HepG2 (cell line): ENCODE measurements at regions not wholly inside any gene's neighbourhood (a gene's known extent, or its start where the extent isn't known, plus 50 kb on each side); places are given as distances from the start of the nearest gene placed in this dataset.

Experiments
- ATAC-seq: fragments of 200-7000 bp; cut with Tn5 transposase; 3 replicates; pipeline ENCODE4 v1.9.1; 2020; ENCODE audit warnings: mild to moderate bottlenecking, moderate library complexity
- BruUV-seq: library from RNA; stranded (reverse); fragments of 400-500 nt; replicated peaks from 2 replicates; lab custom pipeline; 2021; lab: Mats Ljungman, UMichigan
- CTCF ChIA-PET: fragments of 300-600 bp; formaldehyde crosslinking; extraction: SDS; loops from one replicate; lab custom pipeline; 2021; ENCODE audit warnings: low total read pairs, inconsistent platforms, low intra/inter-chr PET ratio; lab: Yijun Ruan, JAX
- POLR2A ChIA-PET: fragments of 350-600 bp; sonication (Branson Sonifier 250); formaldehyde crosslinking; loops from one replicate; lab custom pipeline; 2020; ENCODE audit warnings: antibody characterized with exemption, inconsistent platforms; lab: Yijun Ruan, JAX
- DNase-seq: peaks from one replicate; pipeline ENCODE4 v3.0.0-alpha.2; 2015; ENCODE audit warnings: low spot score
- FAIRE-seq: peaks from 3 replicates; lab custom pipeline; 2011; peaks lifted over from hg19 to GRCh38; lab: Jason Lieb, UNC
- H2AFZ ChIP-seq: one replicate; pipeline ENCODE4 v1.6.1; 2011; ENCODE audit warnings: low read length, inconsistent platforms
- H3K27ac ChIP-seq: fragments of 300-600 bp; 3 replicates; pipeline ENCODE4 v1.8.0; 2011; ENCODE audit warnings: mixed run types, mild to moderate bottlenecking, mixed read lengths, low read length, inconsistent platforms; ENCODE audit not compliant: insufficient read depth; ENCODE audit errors: extremely low read length
- H3K27me3 ChIP-seq, 2 experiments: fragments of 200-600 bp in 1 of 2; 2 replicates in 1 of 2; 3 replicates in 1 of 2; pipeline versions ENCODE4 v1.6.0 to v1.8.0; 2011; ENCODE audit warnings: low read length in 2 of 2, mild to moderate bottlenecking in 2 of 2, moderate library complexity in 2 of 2, inconsistent platforms in 1 of 2; ENCODE audit not compliant: insufficient read depth in 2 of 2, control insufficient read depth in 1 of 2
- H3K36me3 ChIP-seq, 2 experiments: fragments of 200-600 bp in 1 of 2; replicated peaks in 1 of 2; 2 replicates in 1 of 2; 3 replicates in 1 of 2; pipeline versions ENCODE4 v1.5.1 to v1.8.0; 2011; ENCODE audit warnings: low read length in 2 of 2, inconsistent platforms in 1 of 2; ENCODE audit not compliant: insufficient read depth in 2 of 2, control insufficient read depth in 1 of 2
- H3K4me1 ChIP-seq: 2 replicates; pipeline ENCODE4 v1.5.1; 2012; ENCODE audit warnings: low read length, inconsistent platforms; ENCODE audit not compliant: insufficient read depth
- H3K4me2 ChIP-seq: 2 replicates; pipeline ENCODE4 v1.6.0; 2011; ENCODE audit warnings: low read depth, low read length, inconsistent platforms
- H3K4me3 ChIP-seq, 3 experiments: fragments of 200-600 bp in 1 of 3; sonication (generic), shearing (Covaris generic) in 1 of 3; replicated peaks in 1 of 3; 2 replicates each; pipeline ENCODE4 v1.5.1; 2011 to 2016; ENCODE audit warnings: low read length in 3 of 3, inconsistent platforms in 2 of 3, low read depth in 2 of 3, mild to moderate bottlenecking in 2 of 3, control low read depth in 1 of 3, mixed read lengths in 1 of 3; ENCODE audit not compliant: insufficient read depth in 1 of 3
- H3K79me2 ChIP-seq: one replicate; pipeline ENCODE4 v1.6.1; 2011; ENCODE audit warnings: low read length, inconsistent platforms; ENCODE audit not compliant: insufficient read depth
- H3K9ac ChIP-seq: 2 replicates; pipeline ENCODE4 v1.6.0; 2011; ENCODE audit warnings: mild to moderate bottlenecking, low read depth, low read length, inconsistent platforms; ENCODE audit not compliant: insufficient read depth
- H3K9me3 ChIP-seq: 2 replicates; pipeline ENCODE4 v1.5.1; 2012; ENCODE audit warnings: mild to moderate bottlenecking, low read length
- H4K20me1 ChIP-seq: 2 replicates; pipeline ENCODE4 v1.6.0; 2011; ENCODE audit warnings: inconsistent platforms, mild to moderate bottlenecking, low read length, moderate library complexity; ENCODE audit not compliant: insufficient read depth
- CSRNP1 ChIP-seq: sonication (generic); formaldehyde crosslinking; IDR thresholded peaks from 2 replicates; pipeline ENCODE4 v1.8.1; 2023; ENCODE audit warnings: mild to moderate bottlenecking, missing genetic modification reagents
- TEF ChIP-seq: sonication (generic); formaldehyde crosslinking; IDR thresholded peaks from 2 replicates; pipeline ENCODE4 v1.5.0; 2020; ENCODE audit warnings: missing genetic modification reagents
- ZNF12 ChIP-seq: sonication (generic); formaldehyde crosslinking; IDR thresholded peaks from 2 replicates; pipeline ENCODE4 v1.5.0; 2020; ENCODE audit warnings: missing genetic modification reagents
- ZNF235 ChIP-seq: sonication (generic); formaldehyde crosslinking; IDR thresholded peaks from 2 replicates; pipeline ENCODE4 v1.8.1; 2023; ENCODE audit warnings: mild to moderate bottlenecking, missing genetic modification reagents, borderline replicate concordance
- ZNF276 ChIP-seq: sonication (generic); formaldehyde crosslinking; IDR thresholded peaks from 2 replicates; pipeline ENCODE4 v1.4.0; 2020; ENCODE audit warnings: mild to moderate bottlenecking, low read depth, missing genetic modification reagents
- ZNF503 ChIP-seq: sonication (generic); formaldehyde crosslinking; IDR thresholded peaks from 2 replicates; pipeline ENCODE4 v1.4.0; 2020; ENCODE audit warnings: missing genetic modification reagents
- WGBS: methylation state at CpG from one replicate; pipeline ENCODE4 v1.1.6; 2017; ENCODE audit warnings: low lambda C conversion rate; 5-methylcytosine and 5-hydroxymethylcytosine counted together
- in situ Hi-C: cut with HindIII; loops from 2 replicates; pipeline ENCODE4 v1.10.0; 2017; ENCODE audit warnings: low pct_unique_long_range_greater_than_20kb; ENCODE audit not compliant: extremely low pct_ligation_motif_present
- intact Hi-C: fragments of 100-400 bp; cut with micrococcal nuclease; formaldehyde crosslinking; loops from one replicate; pipeline ENCODE4 v1.10.0; 2022; ENCODE audit not compliant: unreplicated experiment

- H4K20me1 ChIP-seq = no peaks in the 10 kb centered on the region
- DNase-seq (no peak), ATAC-seq (no peak), FAIRE-seq (no peak)
- ChIA-PET POLR2A (no interaction called here), CTCF (no interaction called here)
- no peak overlapping the region for H3K27ac ChIP-seq
- 2% methylated on average over 6 of the region's 6 CpGs for whole genome bisulfite sequencing
- BruUV-seq = no TSS peak
- H3K4me2 ChIP-seq = no peak overlapping the region
- in situ Hi-C loops (no loop called here), intact Hi-C loops (no loop called here)
- H3K27me3 ChIP-seq = no peaks in the 10 kb centered on the region
- no peaks in the 10 kb centered on the region for H3K79me2 ChIP-seq
- no peak for TF ChIP-seq ZNF12 (CRISPR knock-in tag)
- H3K36me3 ChIP-seq = no peaks in the 10 kb centered on the region
- H3K9ac ChIP-seq = no peak overlapping the region
- no peaks in the 10 kb centered on the region for H3K4me1 ChIP-seq
- H2AFZ ChIP-seq = no peak overlapping the region
- H3K4me3 ChIP-seq = no peak overlapping the region
- H3K9me3 ChIP-seq = no peaks in the 10 kb centered on the region
These were observed 122.4 kb upstream of the HAND2 start for GRCh38 chr4:173652283-173652931.

- FAIRE-seq = no peak
- CTCF ChIA-PET = no interaction called here
- H3K9me3 ChIP-seq = no peaks in the 10 kb centered on the region
- no peak overlapping the region for H3K4me3 ChIP-seq
- in situ Hi-C loops = no loop called here
- intact Hi-C loops = no loop called here
- H3K27ac ChIP-seq = no peak overlapping the region
- under 1% methylated on average over 7 of the region's 7 CpGs for WGBS
- no peaks in the 10 kb centered on the region for H3K79me2 ChIP-seq
- BruUV-seq = no TSS peak
- no peak overlapping the region for H3K4me2 ChIP-seq
- no peaks in the 10 kb centered on the region for H3K4me1 ChIP-seq
- H2AFZ ChIP-seq = no peak overlapping the region
- no peaks in the 10 kb centered on the region for H4K20me1 ChIP-seq
- no peaks in the 10 kb centered on the region for H3K36me3 ChIP-seq
- POLR2A ChIA-PET = no interaction called here
- no peak overlapping the region for H3K9ac ChIP-seq
- H3K27me3 ChIP-seq = no peaks in the 10 kb centered on the region
- DNase-seq = no peak
- ATAC-seq = no peak
- TF ChIP-seq ZNF503 (CRISPR knock-in tag) (no peak), TEF (no peak), ZNF276 (CRISPR knock-in tag) (no peak), CSRNP1 (no peak), ZNF235 (no peak)
These were observed 121.7 kb upstream of the HAND2 start for GRCh38 chr4:173651651-173652282.
